ENCODE measurements at regions not wholly inside any gene's neighbourhood (a gene's known extent, or its start where the extent isn't known, plus 50 kb on each side); places are given as distances from the start of the nearest gene placed in this dataset.
A peak's percentile ranks its signal among the peaks of the same experiment; 100 is the strongest.

- H3K36me3 ChIP-seq (ENCODE audit: control insufficient read depth, insufficient read depth, low read length) = no peaks in the 10 kb centered on the region
- ChIA-PET POLR2A (no interaction called here), CTCF (ENCODE audit: low intra/inter-chr PET ratio) (no interaction called here)
- FAIRE-seq (no peak), ATAC-seq (no peak), DNase-seq (ENCODE audit: extremely low read depth in 1 of 4, low spot score in 3 of 4) (no peak)
- peak; percentile 49; the same call in 1 of the 2 replicates for TF ChIP-seq MAFF (IDR thresholded peaks at IDR 0.05; ENCODE audit: low read length)
- TF ChIP-seq RBM17 (IDR thresholded peaks at IDR 0.05; ENCODE audit: borderline replicate concordance, low read depth, low read length) = no peak
- TF ChIP-seq NFE2L1 (tag; IDR thresholded peaks at IDR 0.05; ENCODE audit: borderline replicate concordance, low read depth) = peak; percentile 40
- TF ChIP-seq HDAC8 (tag; IDR thresholded peaks at IDR 0.05) = no peak
- TF ChIP-seq PCBP1 (IDR thresholded peaks at IDR 0.05; ENCODE audit: low read depth, low read length, poor library complexity, severe bottlenecking) = no peak
- TF ChIP-seq DNMT1 (IDR thresholded peaks at IDR 0.05) = no peak
- TF ChIP-seq ZNF316 (IDR thresholded peaks at IDR 0.05) = peak; percentile 49; the same call in 1 of the 2 replicates
- no peak for TF ChIP-seq EWSR1 (IDR thresholded peaks at IDR 0.05; ENCODE audit: borderline replicate concordance, low read depth, partially characterized antibody)
- peak; percentile 66; the same call in 1 of the 2 replicates for TF ChIP-seq MAFG (tag; conservative IDR thresholded peaks at IDR 0.05)
- no peak overlapping the region for H3K4me2 ChIP-seq (ENCODE audit: insufficient read depth, low read length)
- no peak overlapping the region for H3K4me3 ChIP-seq
- no peaks in the 10 kb centered on the region for H4K20me1 ChIP-seq (replicated peaks; ENCODE audit: control insufficient read depth, insufficient read depth, low read length)
- WGBS (ENCODE audit: insufficient coverage, low coverage, missing lambda C conversion rate) = 10% methylated on average over 2 of the region's 2 CpGs
- intact Hi-C loops (cut with micrococcal nuclease) (no loop called here), in situ Hi-C loops (cut with MboI) (no loop called here)
- H3K9me3 ChIP-seq (replicated peaks; ENCODE audit: control insufficient read depth, insufficient read depth, low read depth, low read length) = no peaks in the 10 kb centered on the region
- no peaks in the 10 kb centered on the region for H3K4me1 ChIP-seq (replicated peaks in 1 of 2; ENCODE audit: control insufficient read depth in 2 of 2, insufficient read depth in 2 of 2, low read length in 2 of 2)
- no peaks in the 10 kb centered on the region for H3K27me3 ChIP-seq (ENCODE audit: control insufficient read depth in 2 of 2, insufficient read depth in 2 of 2, low read length in 2 of 2)
- no TSS peak for BruUV-seq (replicated peaks)
- H2AFZ ChIP-seq (ENCODE audit: low read depth, low read length) = no peak overlapping the region
- no peak overlapping the region for H3K9ac ChIP-seq (ENCODE audit: insufficient read depth in 1 of 2, low read depth in 2 of 2, low read length in 2 of 2)
- no peaks in the 10 kb centered on the region for H3K9me1 ChIP-seq (ENCODE audit: control insufficient read depth, insufficient read depth, low read length)
- no peak overlapping the region for H3K27ac ChIP-seq (ENCODE audit: extremely low read depth, low read depth, low read length)
- H3K79me2 ChIP-seq (ENCODE audit: control insufficient read depth, insufficient read depth, low read length) = no peaks in the 10 kb centered on the region
These were observed 192.5 kb downstream of the NPR3 start for GRCh38 chr5:32903613-32904012.
